ENCODE measurements at regions not wholly inside any gene's neighbourhood (a gene's known extent, or its start where the extent isn't known, plus 50 kb on each side); places are given as distances from the start of the nearest gene placed in this dataset.

DNA sequence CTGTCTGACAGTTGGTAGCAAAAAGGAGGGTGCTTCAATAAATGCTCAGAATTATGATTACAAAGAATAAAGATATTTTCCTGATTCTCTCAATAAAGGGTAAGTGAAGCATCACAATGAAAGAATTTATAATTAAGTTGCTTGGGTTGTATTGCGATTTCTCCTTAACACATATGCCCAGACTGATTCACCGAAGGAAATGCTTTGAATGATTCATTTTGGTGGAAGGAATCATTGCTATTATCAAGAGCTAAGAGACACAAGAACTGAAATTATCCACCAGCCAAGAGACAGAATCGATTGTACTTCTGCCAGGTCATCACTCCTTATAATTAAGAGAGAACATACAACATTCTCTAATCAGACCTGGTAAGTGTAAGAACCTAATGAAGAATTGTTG is 301.4 kb downstream of the NR4A2 start:
- Mint-ChIP-seq H3K4me1 (ENCODE audit: low read depth, unreplicated experiment) (no peaks in the 10 kb centered on the region), H3K4me3 (ENCODE audit: unreplicated experiment) (no peak overlapping the region), H3K27ac (ENCODE audit: unreplicated experiment) (no peak overlapping the region), H3K9me3 (ENCODE audit: unreplicated experiment) (no peaks in the 10 kb centered on the region), H3K27me3 (ENCODE audit: low read depth, unreplicated experiment) (no peaks in the 10 kb centered on the region), H3K36me3 (ENCODE audit: low read depth, unreplicated experiment) (no peaks in the 10 kb centered on the region)
- no peak overlapping the region for H3K27ac ChIP-seq (ENCODE audit: low read depth, low read length)
- no peak overlapping the region for H2AFZ ChIP-seq (ENCODE audit: low read depth, low read length)
- DNase-seq (ENCODE audit: low read depth) = peak; percentile 1
- H4K20me1 ChIP-seq (ENCODE audit: insufficient read depth, low read length) = no peaks in the 10 kb centered on the region
- H3K4me3 ChIP-seq (ENCODE audit: insufficient read depth, low read depth, low read length) = no peak overlapping the region
- FAIRE-seq = no peak
- H3K9ac ChIP-seq (ENCODE audit: low read length) = no peak overlapping the region
- TF ChIP-seq EZH2 (IDR thresholded peaks at IDR 0.05; ENCODE audit: insufficient read depth, low read length) = no peak
- TF ChIP-seq, protein P1, sequence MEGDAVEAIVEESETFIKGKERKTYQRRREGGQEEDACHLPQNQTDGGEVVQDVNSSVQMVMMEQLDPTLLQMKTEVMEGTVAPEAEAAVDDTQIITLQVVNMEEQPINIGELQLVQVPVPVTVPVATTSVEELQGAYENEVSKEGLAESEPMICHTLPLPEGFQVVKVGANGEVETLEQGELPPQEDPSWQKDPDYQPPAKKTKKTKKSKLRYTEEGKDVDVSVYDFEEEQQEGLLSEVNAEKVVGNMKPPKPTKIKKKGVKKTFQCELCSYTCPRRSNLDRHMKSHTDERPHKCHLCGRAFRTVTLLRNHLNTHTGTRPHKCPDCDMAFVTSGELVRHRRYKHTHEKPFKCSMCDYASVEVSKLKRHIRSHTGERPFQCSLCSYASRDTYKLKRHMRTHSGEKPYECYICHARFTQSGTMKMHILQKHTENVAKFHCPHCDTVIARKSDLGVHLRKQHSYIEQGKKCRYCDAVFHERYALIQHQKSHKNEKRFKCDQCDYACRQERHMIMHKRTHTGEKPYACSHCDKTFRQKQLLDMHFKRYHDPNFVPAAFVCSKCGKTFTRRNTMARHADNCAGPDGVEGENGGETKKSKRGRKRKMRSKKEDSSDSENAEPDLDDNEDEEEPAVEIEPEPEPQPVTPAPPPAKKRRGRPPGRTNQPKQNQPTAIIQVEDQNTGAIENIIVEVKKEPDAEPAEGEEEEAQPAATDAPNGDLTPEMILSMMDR (IDR thresholded peaks at IDR 0.05; ENCODE audit: insufficient read depth, low read depth, low read length) = no peak
- no peaks in the 10 kb centered on the region for H3K9me3 ChIP-seq (ENCODE audit: insufficient read depth, low read depth, low read length)
- no peak overlapping the region for H3K4me2 ChIP-seq (ENCODE audit: low read length)
- no peaks in the 10 kb centered on the region for H3K4me1 ChIP-seq (ENCODE audit: insufficient read depth, low read length)
- H3K36me3 ChIP-seq (ENCODE audit: insufficient read depth, low read length) = no peaks in the 10 kb centered on the region
- no peaks in the 10 kb centered on the region for H3K79me2 ChIP-seq (ENCODE audit: insufficient read depth, low read length)
- H3K27me3 ChIP-seq (ENCODE audit: insufficient read depth, low read length) = no peaks in the 10 kb centered on the region

DNA sequence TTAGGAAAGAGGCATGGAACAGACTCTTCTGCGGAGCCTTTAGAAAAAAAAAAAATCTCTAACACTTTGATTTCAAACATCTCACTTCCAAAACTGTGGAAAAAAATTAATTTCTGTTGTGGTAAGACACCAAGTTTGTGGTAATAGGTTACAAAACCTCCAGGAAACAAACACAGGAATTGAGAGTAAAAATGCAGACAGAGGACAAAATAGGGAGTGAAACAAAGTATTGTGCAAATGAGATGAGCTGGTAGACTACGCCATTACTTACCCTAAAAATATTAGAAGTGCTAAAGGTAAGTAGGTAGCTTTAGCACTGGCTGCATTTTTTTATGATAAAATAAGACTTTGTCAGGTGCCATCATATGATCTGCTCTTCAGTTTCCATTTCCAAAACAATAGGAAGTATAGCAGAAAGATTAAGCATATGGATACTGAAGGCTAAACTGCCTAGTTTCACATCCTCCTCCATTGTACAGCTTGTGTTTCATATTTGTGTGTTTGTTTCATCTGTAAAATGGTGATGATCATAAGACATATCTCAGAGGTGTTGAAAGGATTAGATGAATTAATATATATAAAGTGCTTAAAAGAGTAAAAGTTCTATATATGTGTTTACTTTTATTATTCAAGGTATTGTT is 309.2 kb downstream of the NR4A2 start:
- Mint-ChIP-seq H3K36me3 (ENCODE audit: low read depth, unreplicated experiment) (no peaks in the 10 kb centered on the region), H3K4me1 (ENCODE audit: low read depth, unreplicated experiment) (peaks cover 5% of the 10 kb centered on the region), H3K27me3 (ENCODE audit: low read depth, unreplicated experiment) (no peaks in the 10 kb centered on the region), H3K4me3 (ENCODE audit: unreplicated experiment) (no peak overlapping the region), H3K9me3 (ENCODE audit: unreplicated experiment) (no peaks in the 10 kb centered on the region), H3K27ac (ENCODE audit: unreplicated experiment) (no peak overlapping the region)
- H3K9me3 ChIP-seq (ENCODE audit: insufficient read depth, low read depth, low read length) = no peaks in the 10 kb centered on the region
- FAIRE-seq = no peak
- no peak overlapping the region for H3K27ac ChIP-seq (ENCODE audit: low read depth, low read length)
- H4K20me1 ChIP-seq (ENCODE audit: insufficient read depth, low read length) = no peaks in the 10 kb centered on the region
- no peak overlapping the region for H3K9ac ChIP-seq (ENCODE audit: low read length)
- no peak overlapping the region for H3K4me2 ChIP-seq (ENCODE audit: low read length)
- TF ChIP-seq, protein P1 (IDR thresholded peaks at IDR 0.05; ENCODE audit: insufficient read depth, low read depth, low read length) = no peak
- no peak for TF ChIP-seq EZH2 (IDR thresholded peaks at IDR 0.05; ENCODE audit: insufficient read depth, low read length)
- H3K4me1 ChIP-seq (ENCODE audit: insufficient read depth, low read length) = no peaks in the 10 kb centered on the region
- no peak for DNase-seq (ENCODE audit: low read depth)
- H3K4me3 ChIP-seq (ENCODE audit: insufficient read depth, low read depth, low read length) = no peak overlapping the region
- H3K79me2 ChIP-seq (ENCODE audit: insufficient read depth, low read length) = no peaks in the 10 kb centered on the region
- no peak overlapping the region for H2AFZ ChIP-seq (ENCODE audit: low read depth, low read length)
- H3K27me3 ChIP-seq (ENCODE audit: insufficient read depth, low read length) = no peaks in the 10 kb centered on the region
- no peaks in the 10 kb centered on the region for H3K36me3 ChIP-seq (ENCODE audit: insufficient read depth, low read length)

Data from astrocyte (in vitro differentiated cells and primary cell).